ENCODE measurements at regions not wholly inside any gene's neighbourhood (a gene's known extent, or its start where the extent isn't known, plus 50 kb on each side); places are given as distances from the start of the nearest gene placed in this dataset.
"Not testable (repeated sequence)": the region's sequence is repeated elsewhere in the genome, so short reads cannot be mapped to it uniquely, and the experiment has no call there.

- Histone ChIP-seq H3K4me3 (ENCODE audit: low read depth, low read length) (no peak overlapping the region), H3K9me3 (ENCODE audit: severe bottlenecking) (peaks cover 11% of the 10 kb centered on the region), H3K27me3 (ENCODE audit: insufficient read depth, low read depth, severe bottlenecking) (no peaks in the 10 kb centered on the region), H3K27ac (no peak overlapping the region), H3K36me3 (no peaks in the 10 kb centered on the region)
- TF ChIP-seq, protein P1, sequence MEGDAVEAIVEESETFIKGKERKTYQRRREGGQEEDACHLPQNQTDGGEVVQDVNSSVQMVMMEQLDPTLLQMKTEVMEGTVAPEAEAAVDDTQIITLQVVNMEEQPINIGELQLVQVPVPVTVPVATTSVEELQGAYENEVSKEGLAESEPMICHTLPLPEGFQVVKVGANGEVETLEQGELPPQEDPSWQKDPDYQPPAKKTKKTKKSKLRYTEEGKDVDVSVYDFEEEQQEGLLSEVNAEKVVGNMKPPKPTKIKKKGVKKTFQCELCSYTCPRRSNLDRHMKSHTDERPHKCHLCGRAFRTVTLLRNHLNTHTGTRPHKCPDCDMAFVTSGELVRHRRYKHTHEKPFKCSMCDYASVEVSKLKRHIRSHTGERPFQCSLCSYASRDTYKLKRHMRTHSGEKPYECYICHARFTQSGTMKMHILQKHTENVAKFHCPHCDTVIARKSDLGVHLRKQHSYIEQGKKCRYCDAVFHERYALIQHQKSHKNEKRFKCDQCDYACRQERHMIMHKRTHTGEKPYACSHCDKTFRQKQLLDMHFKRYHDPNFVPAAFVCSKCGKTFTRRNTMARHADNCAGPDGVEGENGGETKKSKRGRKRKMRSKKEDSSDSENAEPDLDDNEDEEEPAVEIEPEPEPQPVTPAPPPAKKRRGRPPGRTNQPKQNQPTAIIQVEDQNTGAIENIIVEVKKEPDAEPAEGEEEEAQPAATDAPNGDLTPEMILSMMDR (IDR thresholded peaks at IDR 0.05; ENCODE audit: low read depth, low read length): no peak
- no peak for DNase-seq
Observed at GRCh38 chr2:76180676-76181075, 470.0 kb upstream of the GCFC2 start.

DNA sequence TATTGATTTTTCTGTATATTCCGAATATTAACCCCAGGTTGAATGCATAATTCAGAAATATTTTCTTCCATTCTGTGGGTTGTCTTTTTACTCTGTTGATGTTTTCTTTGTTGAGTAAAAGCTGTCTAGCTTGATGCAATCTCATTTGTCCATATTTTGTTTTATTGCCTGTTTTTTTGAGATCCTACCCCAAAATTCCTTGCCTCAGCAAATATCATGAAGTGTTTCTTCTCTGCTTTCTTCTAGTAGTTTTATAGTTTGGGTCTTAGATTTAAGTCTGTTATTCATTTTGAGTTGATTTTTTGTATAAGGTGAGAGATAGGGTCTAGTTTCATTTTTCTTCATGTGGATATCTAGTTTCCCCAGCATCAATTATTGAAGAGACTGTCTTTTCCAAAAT lies 467.9 kb upstream of the GCFC2 start:
- H3K36me3 ChIP-seq: no peaks in the 10 kb centered on the region
- DNase-seq: no peak
- TF ChIP-seq, protein P1 (IDR thresholded peaks at IDR 0.05; ENCODE audit: low read depth, low read length): no peak
- H3K9me3 ChIP-seq (ENCODE audit: severe bottlenecking): peaks cover 14% of the 10 kb centered on the region
- H3K27me3 ChIP-seq (ENCODE audit: insufficient read depth, low read depth, severe bottlenecking): no peaks in the 10 kb centered on the region
- H3K4me3 ChIP-seq (ENCODE audit: low read depth, low read length): no peak overlapping the region
- no peak overlapping the region for H3K27ac ChIP-seq

DNA sequence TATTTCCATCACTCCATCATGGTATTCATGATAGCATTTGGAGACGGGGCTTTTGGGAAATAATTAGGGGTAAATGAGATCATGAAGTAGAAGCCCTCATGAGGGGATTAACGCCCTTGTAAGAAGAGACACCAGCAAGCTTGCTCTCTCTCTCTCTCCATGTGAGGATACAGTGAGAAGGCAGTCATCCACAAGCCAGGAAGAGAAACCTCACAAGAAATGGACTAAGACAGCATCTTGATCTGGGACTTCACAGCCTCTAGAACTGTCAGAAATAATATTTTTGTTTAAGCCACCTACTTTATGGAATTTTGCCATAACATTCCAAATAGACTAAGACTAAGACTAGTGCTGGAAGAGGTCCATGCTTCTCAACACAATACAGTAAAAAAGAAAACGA lies 464.6 kb upstream of the GCFC2 start:
- Histone ChIP-seq H3K9me3 (ENCODE audit: severe bottlenecking) (peaks cover 12% of the 10 kb centered on the region), H3K27me3 (ENCODE audit: insufficient read depth, low read depth, severe bottlenecking) (no peaks in the 10 kb centered on the region), H3K27ac (no peak overlapping the region), H3K4me3 (ENCODE audit: low read depth, low read length) (no peak overlapping the region), H3K36me3 (no peaks in the 10 kb centered on the region)
- TF ChIP-seq, protein P1 (IDR thresholded peaks at IDR 0.05; ENCODE audit: low read depth, low read length): no peak
- no peak for DNase-seq

DNA sequence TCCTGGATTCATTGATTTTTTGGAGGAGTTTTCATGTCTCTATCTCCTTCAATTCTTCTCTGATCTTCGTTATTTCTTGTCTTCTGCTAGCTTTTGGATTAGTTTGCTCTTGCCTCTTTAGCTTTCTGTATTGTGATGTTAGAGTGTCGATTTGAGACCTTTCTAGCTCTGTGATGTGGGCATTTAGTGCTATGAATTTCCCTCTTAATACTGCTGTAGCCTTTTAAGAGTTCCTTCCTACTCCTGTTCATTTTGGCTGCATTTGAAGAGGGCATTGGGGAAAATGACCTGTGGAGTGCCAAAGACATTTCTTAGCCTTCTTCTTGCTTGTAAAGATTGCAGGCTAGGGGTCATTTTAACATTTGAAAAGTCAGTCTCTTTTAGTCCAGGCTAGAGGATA lies 463.8 kb upstream of the GCFC2 start:
- DNase-seq: no peak
- Histone ChIP-seq H3K4me3 (ENCODE audit: low read depth, low read length) (no peak overlapping the region), H3K27ac (no peak overlapping the region), H3K27me3 (ENCODE audit: insufficient read depth, low read depth, severe bottlenecking) (no peaks in the 10 kb centered on the region), H3K36me3 (no peaks in the 10 kb centered on the region), H3K9me3 (ENCODE audit: severe bottlenecking) (peaks cover 8% of the 10 kb centered on the region)
- TF ChIP-seq, protein P1 (IDR thresholded peaks at IDR 0.05; ENCODE audit: low read depth, low read length): no peak

- not testable (repeated sequence) for H3K4me3 ChIP-seq (ENCODE audit: low read depth, low read length); H3K36me3 ChIP-seq; H3K9me3 ChIP-seq (ENCODE audit: severe bottlenecking); DNase-seq; H3K27ac ChIP-seq; H3K27me3 ChIP-seq (ENCODE audit: insufficient read depth, low read depth, severe bottlenecking)
Observed at GRCh38 chr2:76173206-76173605, 462.5 kb upstream of the GCFC2 start.

DNA sequence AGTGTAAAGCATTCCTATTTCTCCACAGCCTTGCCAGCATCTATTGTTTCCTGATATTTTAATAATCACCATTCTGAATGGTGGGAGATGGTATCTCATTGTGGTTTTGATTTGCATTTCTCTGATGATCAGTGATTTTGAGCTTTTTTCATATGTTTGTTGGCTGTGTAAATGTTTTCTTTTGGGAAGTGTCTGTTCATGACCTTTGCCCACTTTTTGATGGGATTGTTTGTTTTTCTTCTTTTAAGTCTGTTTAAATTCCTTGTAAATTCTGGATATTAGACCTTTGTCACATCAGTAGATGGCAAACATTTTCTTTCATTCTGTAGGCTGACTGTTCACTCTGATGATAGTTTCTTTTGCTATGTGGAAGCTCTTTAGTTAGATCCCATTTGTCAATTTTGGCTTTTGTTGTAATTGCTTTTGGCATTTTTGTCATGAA lies 461.5 kb upstream of the GCFC2 start:
- not testable (repeated sequence) for H3K27me3 ChIP-seq (ENCODE audit: insufficient read depth, low read depth, severe bottlenecking); H3K9me3 ChIP-seq (ENCODE audit: severe bottlenecking); H3K4me3 ChIP-seq (ENCODE audit: low read depth, low read length); DNase-seq; H3K36me3 ChIP-seq; H3K27ac ChIP-seq

GRCh38 chr2:76170856-76171255 lies 460.1 kb upstream of the GCFC2 start:
- TF ChIP-seq, protein P1 (IDR thresholded peaks at IDR 0.05; ENCODE audit: low read depth, low read length): no peak
- DNase-seq: no peak
- no peaks in the 10 kb centered on the region for H3K27me3 ChIP-seq (ENCODE audit: insufficient read depth, low read depth, severe bottlenecking)

More at GRCh38 chr2:76170856-76171255, 460.1 kb upstream of the GCFC2 start:
- Histone ChIP-seq H3K36me3 (no peaks in the 10 kb centered on the region), H3K9me3 (ENCODE audit: severe bottlenecking) (peaks cover 2% of the 10 kb centered on the region), H3K4me3 (ENCODE audit: low read depth, low read length) (no peak overlapping the region), H3K27ac (no peak overlapping the region)
